ENCODE measurements at regions not wholly inside any gene's neighbourhood (a gene's known extent, or its start where the extent isn't known, plus 50 kb on each side); places are given as distances from the start of the nearest gene placed in this dataset.

GRCh38 chr18:6546229-6546628 is 131.5 kb upstream of the L3MBTL4 start:
- TF ChIP-seq CTCF (conservative IDR thresholded peaks at IDR 0.05 in 1 of 2, IDR thresholded peaks at IDR 0.05 in 1 of 2; ENCODE audit: extremely low read depth in 1 of 2, insufficient read depth in 1 of 2, low read depth in 1 of 2, low read length in 2 of 2): no peak
- no peak for TF ChIP-seq EZH2 (IDR thresholded peaks at IDR 0.05; ENCODE audit: borderline replicate concordance, low read length)

Data from mammary epithelial cell (primary cell).